ENCODE measurements at regions not wholly inside any gene's neighbourhood (a gene's known extent, or its start where the extent isn't known, plus 50 kb on each side); places are given as distances from the start of the nearest gene placed in this dataset.

GRCh38 chr9:101897196-101897595 lies 158.7 kb upstream of the GRIN3A start:
- Histone ChIP-seq H3K36me3 (ENCODE audit: low read depth) (no peaks in the 10 kb centered on the region), H3K4me1 (ENCODE audit: insufficient read depth, poor library complexity, severe bottlenecking) (no peaks in the 10 kb centered on the region), H3K4me3 (ENCODE audit: severe bottlenecking) (no peak overlapping the region), H3K27me3 (ENCODE audit: insufficient read depth, poor library complexity, severe bottlenecking) (peaks cover 21% of the 10 kb centered on the region), H3K9me3 (ENCODE audit: severe bottlenecking) (no peaks in the 10 kb centered on the region), H3K27ac (ENCODE audit: poor library complexity, severe bottlenecking) (no peak overlapping the region)
- ATAC-seq (ENCODE audit: low read depth) (no peak), DNase-seq (ENCODE audit: low spot score) (no peak)
- TF ChIP-seq CTCF (IDR thresholded peaks at IDR 0.05; ENCODE audit: poor library complexity, severe bottlenecking), result no peak

- ATAC-seq (ENCODE audit: low read depth), result no peak
- no peaks in the 10 kb centered on the region for H3K9me3 ChIP-seq (ENCODE audit: severe bottlenecking)
- no peak overlapping the region for H3K4me3 ChIP-seq (ENCODE audit: severe bottlenecking)
- no peaks in the 10 kb centered on the region for H3K36me3 ChIP-seq (ENCODE audit: low read depth)
- no peak for TF ChIP-seq CTCF (IDR thresholded peaks at IDR 0.05; ENCODE audit: poor library complexity, severe bottlenecking)
- H3K27ac ChIP-seq (ENCODE audit: poor library complexity, severe bottlenecking), result no peak overlapping the region
- H3K27me3 ChIP-seq (ENCODE audit: insufficient read depth, poor library complexity, severe bottlenecking), result peaks cover 14% of the 10 kb centered on the region
- DNase-seq (ENCODE audit: low spot score), result no peak
- no peaks in the 10 kb centered on the region for H3K4me1 ChIP-seq (ENCODE audit: insufficient read depth, poor library complexity, severe bottlenecking)
Observed at GRCh38 chr9:101893661-101894646, 155.5 kb upstream of the GRIN3A start.

DNA sequence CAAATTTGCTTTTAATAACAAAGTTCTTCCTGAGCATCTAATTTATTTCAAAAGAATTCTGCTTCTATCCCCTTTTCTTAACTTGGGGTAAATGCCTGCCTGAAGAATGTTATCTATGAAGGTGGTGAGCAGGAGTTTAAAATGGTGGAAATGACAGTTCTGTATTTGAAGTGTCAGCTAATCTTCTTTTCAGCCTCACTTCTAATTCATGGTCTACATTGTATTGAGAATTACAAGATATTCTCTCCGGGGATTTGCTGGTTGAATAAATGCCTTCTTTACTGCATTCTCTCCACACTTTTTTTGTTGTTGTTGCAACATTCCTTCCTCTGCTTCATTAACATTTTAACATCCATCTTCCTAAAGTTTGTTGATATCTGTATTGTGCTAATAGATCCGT lies 143.1 kb upstream of the GRIN3A start:
- no peak overlapping the region for H3K4me3 ChIP-seq (ENCODE audit: severe bottlenecking)
- ATAC-seq (ENCODE audit: low read depth), result no peak
- H3K36me3 ChIP-seq (ENCODE audit: low read depth), result no peaks in the 10 kb centered on the region
- no peak overlapping the region for H3K27ac ChIP-seq (ENCODE audit: poor library complexity, severe bottlenecking)
- no peak for DNase-seq (ENCODE audit: low spot score)
- no peak for TF ChIP-seq CTCF (IDR thresholded peaks at IDR 0.05; ENCODE audit: poor library complexity, severe bottlenecking)
- H3K4me1 ChIP-seq (ENCODE audit: insufficient read depth, poor library complexity, severe bottlenecking), result no peaks in the 10 kb centered on the region
- H3K9me3 ChIP-seq (ENCODE audit: severe bottlenecking), result no peaks in the 10 kb centered on the region
- no peaks in the 10 kb centered on the region for H3K27me3 ChIP-seq (ENCODE audit: insufficient read depth, poor library complexity, severe bottlenecking)

- no peak for TF ChIP-seq CTCF (IDR thresholded peaks at IDR 0.05; ENCODE audit: poor library complexity, severe bottlenecking)
- Histone ChIP-seq H3K4me3 (ENCODE audit: severe bottlenecking) (no peak overlapping the region), H3K27me3 (ENCODE audit: insufficient read depth, poor library complexity, severe bottlenecking) (no peaks in the 10 kb centered on the region), H3K4me1 (ENCODE audit: insufficient read depth, poor library complexity, severe bottlenecking) (no peaks in the 10 kb centered on the region), H3K36me3 (ENCODE audit: low read depth) (no peaks in the 10 kb centered on the region), H3K27ac (ENCODE audit: poor library complexity, severe bottlenecking) (no peak overlapping the region), H3K9me3 (ENCODE audit: severe bottlenecking) (no peaks in the 10 kb centered on the region)
- DNase-seq (ENCODE audit: low spot score) (no peak), ATAC-seq (ENCODE audit: low read depth) (no peak)
Observed at GRCh38 chr9:101880846-101881245, 142.4 kb upstream of the GRIN3A start.

- Histone ChIP-seq H3K27ac (ENCODE audit: poor library complexity, severe bottlenecking) (no peak overlapping the region), H3K27me3 (ENCODE audit: insufficient read depth, poor library complexity, severe bottlenecking) (no peaks in the 10 kb centered on the region), H3K36me3 (ENCODE audit: low read depth) (no peaks in the 10 kb centered on the region), H3K4me1 (ENCODE audit: insufficient read depth, poor library complexity, severe bottlenecking) (no peaks in the 10 kb centered on the region), H3K4me3 (ENCODE audit: severe bottlenecking) (no peak overlapping the region), H3K9me3 (ENCODE audit: severe bottlenecking) (no peaks in the 10 kb centered on the region)
- DNase-seq (ENCODE audit: low spot score) (no peak), ATAC-seq (ENCODE audit: low read depth) (no peak)
- TF ChIP-seq CTCF (IDR thresholded peaks at IDR 0.05; ENCODE audit: poor library complexity, severe bottlenecking), result no peak
Observed at GRCh38 chr9:101878734-101879133, 140.3 kb upstream of the GRIN3A start.

All from RWPE2 (cell line).